ENCODE measurements at regions not wholly inside any gene's neighbourhood (a gene's known extent, or its start where the extent isn't known, plus 50 kb on each side); places are given as distances from the start of the nearest gene placed in this dataset.

- H3K27me3 ChIP-seq (ENCODE audit: insufficient read depth, low read length): no peaks in the 10 kb centered on the region
- H3K4me1 ChIP-seq (ENCODE audit: insufficient read depth, low read length): peaks cover 20% of the 10 kb centered on the region
- no peak overlapping the region for H3K4me3 ChIP-seq (ENCODE audit: low read length)
- no peak overlapping the region; the same call in 1 of the 2 replicates for H3K27ac ChIP-seq (ENCODE audit: low read depth, low read length)
- H3K9ac ChIP-seq (ENCODE audit: low read depth, low read length): no peak overlapping the region
- H3K36me3 ChIP-seq (ENCODE audit: insufficient read depth, low read length): no peaks in the 10 kb centered on the region
- no peaks in the 10 kb centered on the region for H3K9me3 ChIP-seq (ENCODE audit: insufficient read depth, low read depth, low read length)
- WGBS: 60% methylated on average over 6 of the region's 6 CpGs
Measured at GRCh38 chr3:8113626-8114025, 388.0 kb upstream of the LMCD1 start.

- 0 out of 2 replicates have a peak, but pooled peaks cover 4% of the 10 kb centered on the region for H3K9me3 ChIP-seq (ENCODE audit: insufficient read depth, low read depth, low read length)
- WGBS: 94% methylated on average over 1 of the region's 2 CpGs
- H3K9ac ChIP-seq (ENCODE audit: low read depth, low read length): no peak overlapping the region
- no peak overlapping the region for H3K27ac ChIP-seq (ENCODE audit: low read depth, low read length)
- H3K27me3 ChIP-seq (ENCODE audit: insufficient read depth, low read length): no peaks in the 10 kb centered on the region
- H3K36me3 ChIP-seq (ENCODE audit: insufficient read depth, low read length): no peaks in the 10 kb centered on the region
- no peak overlapping the region for H3K4me3 ChIP-seq (ENCODE audit: low read length)
- H3K4me1 ChIP-seq (ENCODE audit: insufficient read depth, low read length): 0 out of 2 replicates have a peak, but pooled peaks cover 4% of the 10 kb centered on the region
Measured at GRCh38 chr3:8128686-8129085, 372.9 kb upstream of the LMCD1 start.

GRCh38 chr3:8136553-8136952 is 365.1 kb upstream of the LMCD1 start:
- Histone ChIP-seq H3K4me1 (ENCODE audit: insufficient read depth, low read length) (no peaks in the 10 kb centered on the region), H3K27me3 (ENCODE audit: insufficient read depth, low read length) (no peaks in the 10 kb centered on the region)
- 93% methylated on average over 3 of the region's 3 CpGs for WGBS

GRCh38 chr3:8143186-8143585 is 358.4 kb upstream of the LMCD1 start:
- Histone ChIP-seq H3K36me3 (ENCODE audit: insufficient read depth, low read length) (no peaks in the 10 kb centered on the region), H3K27ac (ENCODE audit: low read depth, low read length) (no peak overlapping the region), H3K4me3 (ENCODE audit: low read length) (no peak overlapping the region), H3K9me3 (ENCODE audit: insufficient read depth, low read depth, low read length) (no peaks in the 10 kb centered on the region), H3K9ac (ENCODE audit: low read depth, low read length) (no peak overlapping the region), H3K27me3 (ENCODE audit: insufficient read depth, low read length) (no peaks in the 10 kb centered on the region), H3K4me1 (ENCODE audit: insufficient read depth, low read length) (no peaks in the 10 kb centered on the region)
- 100% methylated on average over 2 of the region's 2 CpGs for WGBS

More at GRCh38 chr3:8136553-8136952, 365.1 kb upstream of the LMCD1 start:
- H3K4me3 ChIP-seq (ENCODE audit: low read length): no peak overlapping the region
- H3K9ac ChIP-seq (ENCODE audit: low read depth, low read length): no peak overlapping the region
- no peaks in the 10 kb centered on the region for H3K36me3 ChIP-seq (ENCODE audit: insufficient read depth, low read length)
- no peak overlapping the region for H3K27ac ChIP-seq (ENCODE audit: low read depth, low read length)
- H3K9me3 ChIP-seq (ENCODE audit: insufficient read depth, low read depth, low read length): 0 out of 2 replicates have a peak, but pooled peaks cover 2% of the 10 kb centered on the region

- H3K4me3 ChIP-seq (ENCODE audit: low read length): no peak overlapping the region
- WGBS: 100% methylated on average over 1 of the region's 2 CpGs
- H3K36me3 ChIP-seq (ENCODE audit: insufficient read depth, low read length): no peaks in the 10 kb centered on the region
- H3K27ac ChIP-seq (ENCODE audit: low read depth, low read length): no peak overlapping the region
- H3K9ac ChIP-seq (ENCODE audit: low read depth, low read length): no peak overlapping the region
- no peaks in the 10 kb centered on the region for H3K4me1 ChIP-seq (ENCODE audit: insufficient read depth, low read length)
- H3K27me3 ChIP-seq (ENCODE audit: insufficient read depth, low read length): no peaks in the 10 kb centered on the region
- H3K9me3 ChIP-seq (ENCODE audit: insufficient read depth, low read depth, low read length): no peaks in the 10 kb centered on the region
Measured at GRCh38 chr3:8145661-8146060, 356.0 kb upstream of the LMCD1 start.

GRCh38 chr3:8147711-8148110 is 353.9 kb upstream of the LMCD1 start:
- Histone ChIP-seq H3K4me3 (ENCODE audit: low read length) (no peak overlapping the region), H3K9ac (ENCODE audit: low read depth, low read length) (no peak overlapping the region), H3K27me3 (ENCODE audit: insufficient read depth, low read length) (no peaks in the 10 kb centered on the region), H3K4me1 (ENCODE audit: insufficient read depth, low read length) (no peaks in the 10 kb centered on the region), H3K9me3 (ENCODE audit: insufficient read depth, low read depth, low read length) (no peaks in the 10 kb centered on the region), H3K27ac (ENCODE audit: low read depth, low read length) (no peak overlapping the region), H3K36me3 (ENCODE audit: insufficient read depth, low read length) (no peaks in the 10 kb centered on the region)
- WGBS: 100% methylated on average over 1 of the region's 1 CpG

- 93% methylated on average over 5 of the region's 6 CpGs for WGBS
- H3K9me3 ChIP-seq (ENCODE audit: insufficient read depth, low read depth, low read length): no peaks in the 10 kb centered on the region
- no peaks in the 10 kb centered on the region for H3K27me3 ChIP-seq (ENCODE audit: insufficient read depth, low read length)
- no peak overlapping the region for H3K4me3 ChIP-seq (ENCODE audit: low read length)
- no peaks in the 10 kb centered on the region for H3K36me3 ChIP-seq (ENCODE audit: insufficient read depth, low read length)
- H3K4me1 ChIP-seq (ENCODE audit: insufficient read depth, low read length): no peaks in the 10 kb centered on the region
- H3K9ac ChIP-seq (ENCODE audit: low read depth, low read length): no peak overlapping the region
- no peak overlapping the region for H3K27ac ChIP-seq (ENCODE audit: low read depth, low read length)
Measured at GRCh38 chr3:8152821-8153418, 348.7 kb upstream of the LMCD1 start.

GRCh38 chr3:8153800-8154199 is 347.8 kb upstream of the LMCD1 start:
- H3K4me3 ChIP-seq (ENCODE audit: low read length): no peak overlapping the region
- no peak overlapping the region for H3K9ac ChIP-seq (ENCODE audit: low read depth, low read length)
- H3K4me1 ChIP-seq (ENCODE audit: insufficient read depth, low read length): no peaks in the 10 kb centered on the region
- H3K27me3 ChIP-seq (ENCODE audit: insufficient read depth, low read length): no peaks in the 10 kb centered on the region
- no peak overlapping the region for H3K27ac ChIP-seq (ENCODE audit: low read depth, low read length)
- no peaks in the 10 kb centered on the region for H3K36me3 ChIP-seq (ENCODE audit: insufficient read depth, low read length)
- no peaks in the 10 kb centered on the region for H3K9me3 ChIP-seq (ENCODE audit: insufficient read depth, low read depth, low read length)

- no peak overlapping the region for H3K9ac ChIP-seq (ENCODE audit: low read depth, low read length)
- WGBS: 98% methylated on average over 3 of the region's 3 CpGs
- no peaks in the 10 kb centered on the region for H3K36me3 ChIP-seq (ENCODE audit: insufficient read depth, low read length)
- H3K4me1 ChIP-seq (ENCODE audit: insufficient read depth, low read length): no peaks in the 10 kb centered on the region
- H3K9me3 ChIP-seq (ENCODE audit: insufficient read depth, low read depth, low read length): no peaks in the 10 kb centered on the region
- no peaks in the 10 kb centered on the region for H3K27me3 ChIP-seq (ENCODE audit: insufficient read depth, low read length)
- no peak overlapping the region for H3K27ac ChIP-seq (ENCODE audit: low read depth, low read length)
- H3K4me3 ChIP-seq (ENCODE audit: low read length): no peak overlapping the region
Measured at GRCh38 chr3:8154617-8155016, 347.0 kb upstream of the LMCD1 start.

- 77% methylated on average over 6 of the region's 6 CpGs for WGBS
- H3K9ac ChIP-seq (ENCODE audit: low read depth, low read length): no peak overlapping the region
Measured at GRCh38 chr3:8156138-8156537, 345.5 kb upstream of the LMCD1 start.

GRCh38 chr3:8156831-8157230 is 344.8 kb upstream of the LMCD1 start:
- Histone ChIP-seq H3K27me3 (ENCODE audit: insufficient read depth, low read length) (no peaks in the 10 kb centered on the region), H3K27ac (ENCODE audit: low read depth, low read length) (no peak overlapping the region), H3K36me3 (ENCODE audit: insufficient read depth, low read length) (no peaks in the 10 kb centered on the region), H3K9ac (ENCODE audit: low read depth, low read length) (no peak overlapping the region), H3K4me1 (ENCODE audit: insufficient read depth, low read length) (no peaks in the 10 kb centered on the region), H3K9me3 (ENCODE audit: insufficient read depth, low read depth, low read length) (no peaks in the 10 kb centered on the region), H3K4me3 (ENCODE audit: low read length) (no peak overlapping the region)
- 97% methylated on average over 2 of the region's 2 CpGs for WGBS

More at GRCh38 chr3:8156138-8156537, 345.5 kb upstream of the LMCD1 start:
- no peak overlapping the region for H3K27ac ChIP-seq (ENCODE audit: low read depth, low read length)
- no peaks in the 10 kb centered on the region for H3K4me1 ChIP-seq (ENCODE audit: insufficient read depth, low read length)
- no peak overlapping the region for H3K4me3 ChIP-seq (ENCODE audit: low read length)
- H3K36me3 ChIP-seq (ENCODE audit: insufficient read depth, low read length): no peaks in the 10 kb centered on the region
- no peaks in the 10 kb centered on the region for H3K27me3 ChIP-seq (ENCODE audit: insufficient read depth, low read length)
- no peaks in the 10 kb centered on the region for H3K9me3 ChIP-seq (ENCODE audit: insufficient read depth, low read depth, low read length)

GRCh38 chr3:8157640-8158039 is 344.0 kb upstream of the LMCD1 start:
- Histone ChIP-seq H3K4me3 (ENCODE audit: low read length) (no peak overlapping the region), H3K4me1 (ENCODE audit: insufficient read depth, low read length) (no peaks in the 10 kb centered on the region), H3K9ac (ENCODE audit: low read depth, low read length) (no peak overlapping the region), H3K36me3 (ENCODE audit: insufficient read depth, low read length) (no peaks in the 10 kb centered on the region), H3K9me3 (ENCODE audit: insufficient read depth, low read depth, low read length) (no peaks in the 10 kb centered on the region), H3K27me3 (ENCODE audit: insufficient read depth, low read length) (no peaks in the 10 kb centered on the region), H3K27ac (ENCODE audit: low read depth, low read length) (no peak overlapping the region)
- WGBS: 97% methylated on average over 4 of the region's 4 CpGs

All from HUES64 (cell line).